Astrocyte (in vitro differentiated cells and primary cell): ENCODE measurements at regions not wholly inside any gene's neighbourhood (a gene's known extent, or its start where the extent isn't known, plus 50 kb on each side); places are given as distances from the start of the nearest gene placed in this dataset.

Source experiments
- CTCF ChIP-seq: IDR thresholded peaks from 2 replicates; pipeline ENCODE4 v1.5.1; 2011; ENCODE audit warnings: low read depth, mild to moderate bottlenecking, inconsistent platforms, low read length, moderate library complexity; ENCODE audit not compliant: insufficient read depth
- EZH2 ChIP-seq: IDR thresholded peaks from 2 replicates; pipeline ENCODE4 v1.6.1; 2012; ENCODE audit warnings: mild to moderate bottlenecking, low read length, inconsistent platforms; ENCODE audit not compliant: insufficient read depth

GRCh38 chr20:29318871-29319461 lies 1938.5 kb upstream of the DEFB115 start:
- TF ChIP-seq CTCF (no peak), EZH2 (no peak)
